GM21367 (cell line): ENCODE measurements at regions not wholly inside any gene's neighbourhood (a gene's known extent, or its start where the extent isn't known, plus 50 kb on each side); places are given as distances from the start of the nearest gene placed in this dataset.
A peak's percentile ranks its signal among the peaks of the same experiment; 100 is the strongest.

Experiments used
- ATAC-seq: cut with Tn5 transposase; IDR thresholded peaks from one replicate; pipeline ENCODE4 v1.9.1; 2021; ENCODE audit not compliant: unreplicated experiment

GRCh38 chr2:136582628-136583205 is 182.6 kb upstream of the THSD7B start:
- ATAC-seq: no peak

- no peak for ATAC-seq
Observed at GRCh38 chr2:136572335-136572734, 193.0 kb upstream of the THSD7B start.

GRCh38 chr2:136557203-136557602 is 208.1 kb upstream of the THSD7B start:
- ATAC-seq: no peak

DNA sequence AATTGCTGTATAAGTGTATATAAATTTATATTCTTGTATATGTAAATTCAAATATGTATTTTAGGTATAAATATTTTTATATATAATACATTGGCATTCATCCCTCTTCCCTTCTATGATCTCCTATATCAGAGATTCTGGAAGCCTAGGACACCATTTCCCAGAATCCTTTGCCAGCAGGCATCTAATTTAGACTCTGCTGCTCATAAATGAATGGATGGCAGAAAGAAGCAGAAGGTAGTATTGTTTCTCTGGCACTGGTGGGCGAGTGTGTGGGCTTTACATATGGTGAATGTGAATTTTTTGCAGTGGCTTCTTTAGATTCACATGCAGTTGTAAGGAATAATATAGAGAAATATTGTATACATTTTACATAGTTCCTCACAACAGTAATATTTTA is 215.2 kb upstream of the THSD7B start:
- no peak for ATAC-seq

GRCh38 chr2:136539355-136539754 is 226.0 kb upstream of the THSD7B start:
- no peak for ATAC-seq

GRCh38 chr2:136538489-136538888 is 226.9 kb upstream of the THSD7B start:
- no peak for ATAC-seq

GRCh38 chr2:136534811-136535210 is 230.5 kb upstream of the THSD7B start:
- no peak for ATAC-seq

DNA sequence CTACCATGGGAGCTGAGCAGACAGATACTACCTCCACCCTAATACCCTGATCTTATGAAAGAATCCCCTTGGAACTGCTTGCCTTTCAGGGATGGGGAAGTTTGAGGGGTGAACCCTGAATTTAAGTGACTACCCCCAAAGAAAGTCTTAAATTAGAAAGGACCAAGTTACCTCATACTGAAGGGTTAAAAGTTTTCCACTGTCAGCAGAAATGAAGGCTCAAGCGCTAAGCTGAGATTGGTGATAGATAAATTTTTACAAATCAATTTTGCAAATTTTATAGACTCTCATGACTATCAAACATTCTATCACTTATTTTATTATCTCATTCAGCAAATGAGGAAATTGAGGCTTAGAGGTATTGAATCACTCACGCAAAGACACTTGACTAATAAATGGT is 233.2 kb upstream of the THSD7B start:
- no peak for ATAC-seq

DNA sequence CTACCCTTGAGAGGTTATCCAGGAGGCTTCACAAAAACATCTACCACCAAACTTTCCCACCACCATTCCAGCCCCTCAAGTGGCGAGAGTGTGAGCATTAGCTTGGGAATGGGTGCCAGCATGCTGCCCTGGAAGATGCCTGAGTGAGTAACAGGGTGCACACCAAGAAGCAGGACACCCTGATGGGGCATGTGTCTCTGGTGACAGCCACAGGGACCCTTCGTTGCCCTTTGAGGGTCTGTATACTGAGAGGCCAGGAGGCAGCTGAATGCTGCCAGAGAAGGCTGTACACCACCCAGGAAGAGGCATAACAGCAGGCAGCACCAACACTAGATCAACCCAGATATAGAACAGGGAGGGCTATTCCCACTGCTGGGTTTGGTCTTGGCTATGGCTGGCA is 233.6 kb upstream of the THSD7B start:
- ATAC-seq: no peak

DNA sequence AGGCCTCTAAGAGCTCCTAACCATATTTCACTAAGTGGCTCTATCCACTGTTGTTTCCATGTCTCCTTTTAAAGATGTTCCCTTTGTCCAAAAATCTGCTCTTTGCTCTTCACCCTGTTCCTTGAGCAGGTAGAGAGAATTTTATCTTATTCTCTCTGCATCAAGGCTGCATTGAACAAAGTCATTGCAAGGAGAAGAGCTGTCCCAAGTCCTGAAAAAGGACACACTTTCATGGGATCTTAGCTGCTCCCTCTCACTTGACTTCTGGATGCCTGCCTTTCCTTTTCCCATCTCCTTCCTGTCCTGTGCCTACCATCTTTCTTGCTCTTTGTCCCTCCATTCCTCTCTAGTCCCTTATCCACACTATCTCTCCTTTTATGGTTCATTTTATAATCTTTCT is 235.2 kb upstream of the THSD7B start:
- no peak for ATAC-seq

GRCh38 chr2:136527560-136527959 is 237.8 kb upstream of the THSD7B start:
- no peak for ATAC-seq

DNA sequence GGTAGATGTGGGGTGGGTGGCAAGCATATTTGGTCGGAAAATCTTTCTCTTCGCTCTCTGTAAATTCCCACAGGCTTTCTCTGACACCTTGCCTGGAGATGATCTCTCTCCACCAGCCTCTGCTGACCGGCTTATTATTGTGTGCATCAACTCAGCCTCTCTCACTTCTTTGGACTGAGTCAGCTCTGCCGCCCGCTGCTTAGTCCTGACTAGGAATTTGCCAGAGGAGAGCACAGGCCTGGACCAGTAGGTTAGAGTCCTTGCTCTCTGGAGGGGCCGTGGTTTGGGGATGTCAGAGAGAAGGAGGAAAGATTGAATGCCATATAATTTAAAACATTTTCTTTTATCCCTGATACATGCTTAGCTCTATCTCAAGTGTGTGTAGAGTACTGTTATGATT is 242.6 kb upstream of the THSD7B start:
- ATAC-seq: no peak

DNA sequence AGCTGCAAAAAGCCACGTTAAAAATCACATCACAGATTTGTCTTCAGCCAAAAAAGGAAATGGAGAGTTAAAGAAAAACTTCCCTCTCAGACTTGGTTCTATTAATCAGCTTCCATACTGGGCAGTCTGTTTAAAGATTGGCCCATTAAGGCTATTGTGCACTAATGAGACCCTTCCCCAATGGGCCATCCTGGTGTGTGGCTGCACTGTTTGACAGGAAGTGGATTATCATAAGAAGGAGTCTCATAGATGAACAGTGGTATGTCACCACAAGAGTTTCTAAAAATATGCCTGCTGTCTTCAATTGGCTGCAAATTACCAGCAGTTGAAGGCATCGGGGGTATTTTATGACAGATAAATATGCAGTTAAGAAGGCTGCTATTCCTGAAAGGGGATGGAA is 247.6 kb upstream of the THSD7B start:
- no peak for ATAC-seq

- no peak for ATAC-seq
Observed at GRCh38 chr2:136510244-136510643, 255.1 kb upstream of the THSD7B start.

DNA sequence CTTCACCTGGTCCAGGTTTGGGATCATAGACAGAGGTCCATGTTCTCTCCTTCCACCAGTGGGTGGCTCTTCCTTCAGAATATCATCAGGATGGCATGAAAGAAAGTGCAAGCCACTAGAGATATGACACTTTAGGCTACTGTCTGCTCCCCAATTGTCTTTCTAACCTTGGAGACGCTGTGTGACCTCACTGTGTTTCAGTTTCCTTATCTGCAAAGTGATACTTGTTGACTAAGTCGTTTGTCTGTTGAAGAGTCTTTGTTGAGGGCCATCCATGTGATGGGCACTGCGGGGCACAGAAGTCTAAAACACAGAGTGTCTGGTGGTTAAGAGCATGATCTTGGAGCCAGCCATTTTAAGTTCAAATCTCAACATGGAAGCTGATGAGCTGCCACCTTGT is 259.9 kb upstream of the THSD7B start:
- no peak for ATAC-seq

- ATAC-seq: no peak
Observed at GRCh38 chr2:136502660-136503059, 262.7 kb upstream of the THSD7B start.

GRCh38 chr2:136497709-136498108 is 267.6 kb upstream of the THSD7B start:
- no peak for ATAC-seq

GRCh38 chr2:136496966-136497365 is 268.4 kb upstream of the THSD7B start:
- no peak for ATAC-seq

GRCh38 chr2:136495636-136496035 is 269.7 kb upstream of the THSD7B start:
- ATAC-seq: peak; percentile 61

DNA sequence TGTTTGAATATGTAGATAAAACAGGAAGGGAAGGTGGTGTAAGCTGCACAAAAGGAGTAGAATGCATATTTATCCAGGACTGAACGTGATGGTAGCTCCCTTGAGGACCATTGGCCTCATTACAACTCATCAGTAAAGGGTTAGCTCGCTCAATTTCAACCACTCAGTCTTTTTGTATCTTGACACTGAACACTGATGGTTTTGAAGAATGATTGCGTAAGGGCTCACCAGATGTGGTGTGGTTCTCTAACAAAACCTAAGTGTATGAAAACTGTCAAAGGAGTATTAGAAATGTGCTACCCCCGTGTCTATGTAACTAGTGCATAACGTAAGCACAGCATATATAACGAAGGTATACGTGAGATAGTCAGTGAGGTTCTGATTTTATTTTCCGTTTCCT is 272.4 kb upstream of the THSD7B start:
- no peak for ATAC-seq

- no peak for ATAC-seq
Observed at GRCh38 chr2:136490100-136490499, 275.2 kb upstream of the THSD7B start.

GRCh38 chr2:136487421-136487820 is 277.9 kb upstream of the THSD7B start:
- no peak for ATAC-seq

DNA sequence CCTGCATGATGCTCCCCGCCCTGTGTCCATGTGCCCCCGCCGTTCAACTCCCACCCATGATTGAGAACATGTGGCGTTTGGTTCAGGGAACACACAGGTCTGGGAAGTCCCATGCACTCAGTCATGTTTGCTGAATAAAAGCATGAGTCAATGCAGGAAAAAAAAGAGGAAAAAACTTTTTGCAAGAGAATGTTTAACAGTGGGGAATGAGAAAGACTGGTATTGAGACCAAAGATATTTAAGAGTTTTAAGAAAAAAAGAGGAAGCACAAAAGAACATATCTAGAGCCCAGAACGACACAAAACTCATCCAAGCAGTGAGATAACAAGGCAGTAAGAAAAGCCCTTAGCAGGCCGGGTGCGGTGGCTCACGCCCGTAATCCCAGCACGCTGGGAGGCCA is 279.2 kb upstream of the THSD7B start:
- ATAC-seq: no peak

DNA sequence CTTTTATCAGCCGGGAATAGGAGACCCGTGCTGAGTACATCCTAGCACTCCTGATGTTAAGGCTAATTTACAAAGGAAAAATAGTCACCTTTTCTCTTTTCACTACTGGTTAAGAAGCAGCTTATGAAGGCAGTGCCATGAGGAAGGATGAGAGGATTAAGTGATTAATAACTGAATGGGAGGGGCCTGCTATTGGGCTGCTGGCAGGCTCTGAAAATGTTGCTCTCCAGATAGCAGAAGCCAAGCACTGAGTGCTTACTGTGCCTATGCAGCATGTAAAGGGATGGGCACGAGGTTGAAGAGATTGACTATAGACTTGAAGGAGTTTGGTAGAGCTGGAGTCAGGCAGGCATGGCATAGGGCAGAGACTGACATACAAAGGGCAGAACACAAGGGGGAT is 282.4 kb upstream of the THSD7B start:
- ATAC-seq: no peak
